ENCODE measurements at regions not wholly inside any gene's neighbourhood (a gene's known extent, or its start where the extent isn't known, plus 50 kb on each side); places are given as distances from the start of the nearest gene placed in this dataset.
"Not testable (repeated sequence)": the region's sequence is repeated elsewhere in the genome, so short reads cannot be mapped to it uniquely, and the experiment has no call there.

- no peak for DNase-seq
Measured at GRCh38 chr20:52098186-52098585, 93.4 kb downstream of the ZFP64 start.

GRCh38 chr20:52096117-52096516 lies 95.5 kb downstream of the ZFP64 start:
- no peak for DNase-seq

GRCh38 chr20:52094693-52095092 lies 96.9 kb downstream of the ZFP64 start:
- no peak for DNase-seq

GRCh38 chr20:52093575-52093974 lies 98.0 kb downstream of the ZFP64 start:
- DNase-seq = no peak

- no peak for DNase-seq
Measured at GRCh38 chr20:52090035-52090434, 101.5 kb downstream of the ZFP64 start.

- DNase-seq = no peak
Measured at GRCh38 chr20:52087471-52087870, 104.1 kb downstream of the ZFP64 start.

- DNase-seq = no peak
Measured at GRCh38 chr20:52086878-52087277, 104.7 kb downstream of the ZFP64 start.

- DNase-seq = no peak
Measured at GRCh38 chr20:52084727-52085126, 106.9 kb downstream of the ZFP64 start.

- DNase-seq = peak; percentile 53 to 64
Measured at GRCh38 chr20:52083627-52084232, 107.8 kb downstream of the ZFP64 start.

GRCh38 chr20:52082612-52083011 lies 109.0 kb downstream of the ZFP64 start:
- DNase-seq = no peak

GRCh38 chr20:52081791-52082190 lies 109.8 kb downstream of the ZFP64 start:
- no peak for DNase-seq

- no peak for DNase-seq
Measured at GRCh38 chr20:52081066-52081465, 110.5 kb downstream of the ZFP64 start.

- no peak for DNase-seq
Measured at GRCh38 chr20:52078289-52078688, 113.3 kb downstream of the ZFP64 start.

- DNase-seq = no peak
Measured at GRCh38 chr20:52076164-52076563, 115.4 kb downstream of the ZFP64 start.

GRCh38 chr20:52075400-52075799 lies 116.2 kb downstream of the ZFP64 start:
- DNase-seq = no peak

GRCh38 chr20:52071136-52071535 lies 120.4 kb downstream of the ZFP64 start:
- no peak for DNase-seq

- DNase-seq = no peak
Measured at GRCh38 chr20:52064931-52065330, 126.6 kb downstream of the ZFP64 start.

- DNase-seq = no peak
Measured at GRCh38 chr20:52062452-52063209, 128.9 kb downstream of the ZFP64 start.

GRCh38 chr20:52060794-52061714 lies 130.5 kb downstream of the ZFP64 start:
- DNase-seq = no peak

GRCh38 chr20:52057133-52057532 lies 134.4 kb downstream of the ZFP64 start:
- DNase-seq = not testable (repeated sequence)

- DNase-seq = no peak
Measured at GRCh38 chr20:52056203-52057062, 135.1 kb downstream of the ZFP64 start.

GRCh38 chr20:52054123-52054522 lies 137.5 kb downstream of the ZFP64 start:
- peak in 1 of 2 experiments; percentile 6 for DNase-seq
